T-helper 2 cell (primary cell): ENCODE measurements at regions not wholly inside any gene's neighbourhood (a gene's known extent, or its start where the extent isn't known, plus 50 kb on each side); places are given as distances from the start of the nearest gene placed in this dataset.
"Not testable (repeated sequence)": the region's sequence is repeated elsewhere in the genome, so short reads cannot be mapped to it uniquely, and the experiment has no call there.

Source experiments
- DNase-seq, 5 experiments: peaks; one replicate each; pipeline versions ENCODE4 v3.0.0 to v3.0.0-alpha.2; 2012 to 2022

GRCh38 chr1:120465900-120466299 lies 51.1 kb downstream of the NBPF8 start:
- not testable (repeated sequence) for DNase-seq

DNA sequence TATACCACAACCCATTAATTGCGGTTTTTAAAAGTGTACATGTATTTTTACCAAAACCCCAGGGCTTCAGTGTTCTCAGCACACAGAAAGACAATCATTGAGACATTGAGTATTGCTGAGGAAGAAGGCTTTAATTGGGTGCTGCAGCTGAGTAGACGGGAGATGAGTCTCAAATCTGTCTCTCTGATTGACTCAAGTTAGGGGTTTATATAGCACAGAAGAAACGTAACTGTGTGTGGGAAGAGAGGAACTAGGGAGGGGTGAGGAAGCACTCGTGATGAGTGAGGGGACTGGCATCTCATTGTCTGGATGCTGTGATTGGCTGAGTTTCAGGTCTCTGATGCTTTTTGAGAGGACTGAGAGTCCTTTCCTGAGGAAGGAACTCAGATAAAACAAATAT lies 62.8 kb downstream of the NBPF8 start:
- DNase-seq, result not testable (repeated sequence)

- DNase-seq, result not testable (repeated sequence)
Observed at GRCh38 chr1:120478400-120478799, 63.6 kb downstream of the NBPF8 start.

- DNase-seq, result not testable (repeated sequence)
Observed at GRCh38 chr1:120487542-120487941, 72.7 kb downstream of the NBPF8 start.

- DNase-seq, result not testable (repeated sequence)
Observed at GRCh38 chr1:120489217-120489616, 74.4 kb downstream of the NBPF8 start.

DNA sequence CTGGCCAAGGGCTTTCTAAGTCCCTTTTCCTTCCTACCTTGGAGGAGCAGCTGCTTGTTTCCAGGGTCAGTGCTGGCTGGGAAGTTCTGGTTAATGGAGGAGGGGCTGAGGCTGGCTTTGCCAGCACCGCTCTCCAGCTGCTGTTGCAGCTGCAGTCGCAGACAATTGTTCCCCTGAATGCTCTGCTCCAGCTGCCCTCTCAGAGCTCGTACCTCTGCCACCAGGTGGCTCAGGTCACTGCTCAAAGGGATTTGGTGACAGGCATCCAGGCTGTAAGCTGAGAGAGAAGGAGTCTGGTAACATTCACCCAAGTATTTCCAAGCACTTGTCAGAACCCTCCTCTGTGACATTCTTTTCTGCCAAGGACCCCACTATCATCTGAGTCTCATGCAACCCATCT lies 82.3 kb downstream of the NBPF8 start:
- not testable (repeated sequence) for DNase-seq

- DNase-seq, result not testable (repeated sequence)
Observed at GRCh38 chr1:120503284-120503683, 88.4 kb downstream of the NBPF8 start.

DNA sequence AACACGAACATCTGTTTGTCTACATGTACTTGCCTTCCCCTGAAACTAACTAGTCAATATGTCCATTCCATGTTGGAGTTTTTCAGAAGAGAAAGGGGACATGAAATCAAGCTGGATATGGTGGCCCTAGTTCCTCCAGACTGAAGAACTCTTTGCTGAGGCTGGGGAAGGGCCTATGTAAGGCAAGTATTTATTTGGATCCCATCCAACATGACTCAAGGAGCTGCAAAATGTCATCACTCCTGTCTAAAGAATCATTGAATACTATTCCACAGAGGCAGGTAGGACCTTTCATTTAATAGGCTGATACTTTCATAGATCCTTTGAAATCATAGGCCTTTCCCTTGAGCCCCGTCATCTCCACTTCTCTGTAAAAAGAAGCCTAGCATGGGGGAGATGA lies 91.5 kb downstream of the NBPF8 start:
- not testable (repeated sequence) for DNase-seq

GRCh38 chr1:120508351-120508750 lies 93.5 kb downstream of the NBPF8 start:
- not testable (repeated sequence) for DNase-seq

GRCh38 chr1:120509258-120509657 lies 94.4 kb downstream of the NBPF8 start:
- DNase-seq, result not testable (repeated sequence)

GRCh38 chr1:120513099-120513498 lies 98.3 kb downstream of the NBPF8 start:
- not testable (repeated sequence) for DNase-seq

GRCh38 chr1:120513531-120513930 lies 98.7 kb downstream of the NBPF8 start:
- DNase-seq, result not testable (repeated sequence)

- not testable (repeated sequence) for DNase-seq
Observed at GRCh38 chr1:120519196-120519595, 104.4 kb downstream of the NBPF8 start.

GRCh38 chr1:120524416-120524815 lies 109.6 kb downstream of the NBPF8 start:
- DNase-seq, result not testable (repeated sequence)

DNA sequence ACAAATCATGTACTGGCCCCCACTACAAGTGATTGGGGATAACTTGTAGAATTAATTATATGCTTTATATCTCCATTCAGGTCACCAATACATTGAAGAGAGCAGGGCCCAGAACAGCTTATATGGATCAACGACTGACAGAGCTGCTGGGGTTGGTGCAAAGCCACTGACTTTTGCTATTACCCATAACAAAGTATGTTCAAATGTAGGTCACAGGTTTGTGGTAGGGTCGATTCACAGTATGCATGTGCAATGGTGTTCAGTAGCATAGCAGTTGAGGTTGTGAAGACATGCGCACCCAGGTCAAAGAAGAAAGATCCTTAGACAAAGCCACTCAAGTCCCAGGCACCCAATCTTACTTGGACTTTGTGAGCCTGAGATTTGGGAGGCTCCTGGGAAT lies 110.6 kb downstream of the NBPF8 start:
- DNase-seq, result peak in 2 of 5 experiments; percentile 30 to 39

- not testable (repeated sequence) for DNase-seq
Observed at GRCh38 chr1:120529475-120530089, 114.7 kb downstream of the NBPF8 start.

GRCh38 chr1:120531455-120531854 lies 116.6 kb downstream of the NBPF8 start:
- not testable (repeated sequence) for DNase-seq

GRCh38 chr1:120534361-120535047 lies 119.7 kb downstream of the NBPF8 start:
- peak in 2 of 5 experiments; percentile 44 to 78 for DNase-seq

- peak in 1 of 5 experiments; percentile 49 for DNase-seq
Observed at GRCh38 chr1:120535052-120535451, 120.2 kb downstream of the NBPF8 start.

DNA sequence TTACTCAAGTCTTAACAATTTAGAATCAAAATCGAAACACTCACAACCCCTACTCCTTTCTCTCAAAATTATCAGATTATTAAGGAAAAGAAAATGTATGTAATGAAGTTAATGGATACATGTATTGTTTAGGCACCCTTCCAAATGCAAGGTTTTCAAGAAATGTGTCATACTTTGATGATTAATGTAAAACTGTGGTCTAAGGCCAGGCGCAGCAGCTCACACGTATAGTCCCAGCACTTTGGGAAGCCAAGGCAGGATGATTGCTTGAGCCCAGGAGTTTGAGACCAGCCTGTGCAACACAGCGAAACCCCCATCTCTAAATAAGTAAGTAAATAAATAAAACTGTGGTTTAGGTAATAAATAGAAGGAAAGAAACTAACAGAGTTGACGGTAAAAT lies 126.6 kb downstream of the NBPF8 start:
- DNase-seq, result not testable (repeated sequence)

GRCh38 chr1:120542365-120542764 lies 127.5 kb downstream of the NBPF8 start:
- not testable (repeated sequence) for DNase-seq

GRCh38 chr1:120542940-120543339 lies 128.1 kb downstream of the NBPF8 start:
- DNase-seq, result not testable (repeated sequence)

DNA sequence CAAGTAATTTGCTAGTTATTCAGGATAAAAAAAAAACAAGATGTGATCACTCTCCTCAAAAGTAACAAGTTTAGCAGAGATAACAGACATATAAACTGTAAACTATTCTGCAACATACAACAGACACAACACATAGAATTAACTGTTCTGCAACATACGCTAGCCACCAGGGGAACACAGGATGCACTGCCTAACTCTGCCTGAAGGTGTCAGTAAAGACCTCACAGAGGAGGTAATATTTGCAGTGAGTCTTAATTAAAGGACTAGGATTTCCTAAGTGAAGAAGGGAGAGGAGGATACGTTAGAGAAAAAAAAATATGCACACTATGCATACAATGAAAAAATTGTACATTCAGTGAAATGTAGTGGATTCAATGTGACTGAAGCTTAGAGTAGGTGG lies 129.6 kb downstream of the NBPF8 start:
- DNase-seq, result peak in 3 of 5 experiments; percentile 58 to 83 (median 60)

GRCh38 chr1:120550335-120550734 lies 135.5 kb downstream of the NBPF8 start:
- not testable (repeated sequence) for DNase-seq
